Right atrium auricular region (tissue), 2 donors: ENCODE measurements at regions not wholly inside any gene's neighbourhood (a gene's known extent, or its start where the extent isn't known, plus 50 kb on each side); places are given as distances from the start of the nearest gene placed in this dataset.

Source experiments
- DNase-seq: peaks from one replicate; pipeline ENCODE4 v3.0.0-alpha.2; 2019; ENCODE audit warnings: low spot score
- H3K27ac ChIP-seq, 2 donors: fragments of 200-600 bp; sonication (generic); 1 replicate in 1 of 2; 2 replicates in 1 of 2; pipeline ENCODE4 v1.5.1; 2016 to 2019
- H3K27me3 ChIP-seq, 2 donors: fragments of 200-600 bp; sonication (generic); one replicate each; pipeline versions ENCODE4 v1.5.1 to v1.6.0; 2017 to 2019
- H3K36me3 ChIP-seq: fragments of 200-600 bp; sonication (generic); one replicate; pipeline ENCODE4 v1.5.1; 2016
- H3K4me1 ChIP-seq, 2 donors: fragments of 200-600 bp; sonication (generic); one replicate each; pipeline versions ENCODE4 v1.5.1 to v1.6.0; 2017 to 2019
- H3K4me3 ChIP-seq, 2 donors: fragments of 200-600 bp; sonication (generic); 1 replicate in 1 of 2; 2 replicates in 1 of 2; pipeline ENCODE4 v1.5.1; 2017 to 2019; ENCODE audit warnings: mild to moderate bottlenecking in 1 of 2, moderate library complexity in 1 of 2
- H3K9me3 ChIP-seq, 2 donors: fragments of 200-600 bp; sonication (generic); one replicate each; pipeline ENCODE4 v1.5.1; 2019
- TF ChIP-seq, protein P1 (sequence below), 2 donors: fragments of 200-600 bp; sonication (generic); IDR thresholded peaks; one replicate each; pipeline ENCODE4 v1.5.1; 2019; ENCODE audit warnings: antibody characterized with exemption in 2 of 2

DNA sequence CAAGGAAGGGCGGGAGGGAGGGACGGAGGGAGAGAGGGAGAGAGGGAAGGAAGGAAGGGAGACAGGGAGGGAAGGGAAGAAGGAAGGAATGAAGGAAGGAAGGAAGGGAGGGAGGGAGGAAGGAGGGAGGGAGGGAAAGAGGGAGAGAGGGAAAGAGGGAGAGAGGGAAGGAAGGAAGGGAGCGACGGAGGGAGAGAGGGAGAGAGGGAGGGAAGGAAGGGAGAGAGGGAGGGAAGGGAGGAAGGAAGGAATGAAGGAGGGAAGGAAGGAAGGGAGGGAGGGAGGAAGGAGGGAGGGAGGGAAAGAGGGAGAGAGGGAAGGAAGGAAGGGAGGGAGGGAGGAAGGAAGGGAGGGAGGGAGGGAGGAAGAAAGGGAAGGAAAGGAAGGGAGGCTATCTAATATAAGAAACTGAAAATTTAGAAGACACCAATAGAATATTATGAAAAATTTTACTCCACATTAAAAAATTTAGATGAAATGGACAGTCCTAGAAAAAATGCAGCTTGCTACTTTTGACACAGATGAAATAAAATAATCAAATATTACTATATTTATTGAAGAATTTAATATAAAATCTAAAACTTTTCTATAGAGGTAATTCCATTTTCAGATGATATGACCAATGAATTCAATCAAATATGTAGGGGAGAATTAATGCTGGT lies 280.3 kb upstream of the SLITRK3 start:
- TF ChIP-seq, protein P1, sequence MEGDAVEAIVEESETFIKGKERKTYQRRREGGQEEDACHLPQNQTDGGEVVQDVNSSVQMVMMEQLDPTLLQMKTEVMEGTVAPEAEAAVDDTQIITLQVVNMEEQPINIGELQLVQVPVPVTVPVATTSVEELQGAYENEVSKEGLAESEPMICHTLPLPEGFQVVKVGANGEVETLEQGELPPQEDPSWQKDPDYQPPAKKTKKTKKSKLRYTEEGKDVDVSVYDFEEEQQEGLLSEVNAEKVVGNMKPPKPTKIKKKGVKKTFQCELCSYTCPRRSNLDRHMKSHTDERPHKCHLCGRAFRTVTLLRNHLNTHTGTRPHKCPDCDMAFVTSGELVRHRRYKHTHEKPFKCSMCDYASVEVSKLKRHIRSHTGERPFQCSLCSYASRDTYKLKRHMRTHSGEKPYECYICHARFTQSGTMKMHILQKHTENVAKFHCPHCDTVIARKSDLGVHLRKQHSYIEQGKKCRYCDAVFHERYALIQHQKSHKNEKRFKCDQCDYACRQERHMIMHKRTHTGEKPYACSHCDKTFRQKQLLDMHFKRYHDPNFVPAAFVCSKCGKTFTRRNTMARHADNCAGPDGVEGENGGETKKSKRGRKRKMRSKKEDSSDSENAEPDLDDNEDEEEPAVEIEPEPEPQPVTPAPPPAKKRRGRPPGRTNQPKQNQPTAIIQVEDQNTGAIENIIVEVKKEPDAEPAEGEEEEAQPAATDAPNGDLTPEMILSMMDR (IDR thresholded peaks at IDR 0.05): no peak
- no peak overlapping the region for H3K4me3 ChIP-seq
- H3K4me1 ChIP-seq: no peaks in the 10 kb centered on the region
- no peaks in the 10 kb centered on the region for H3K36me3 ChIP-seq
- H3K27ac ChIP-seq: no peak overlapping the region
- no peaks in the 10 kb centered on the region for H3K27me3 ChIP-seq
- H3K9me3 ChIP-seq: peaks cover 0 to 13% of the 10 kb centered on the region in 2 donors
- no peak for DNase-seq

- Histone ChIP-seq H3K4me3 (no peak overlapping the region), H3K27me3 (no peaks in the 10 kb centered on the region), H3K4me1 (no peaks in the 10 kb centered on the region), H3K9me3 (peaks cover 0 to 5% of the 10 kb centered on the region in 2 donors), H3K36me3 (no peaks in the 10 kb centered on the region), H3K27ac (no peak overlapping the region)
- no peak for DNase-seq
- TF ChIP-seq, protein P1 (IDR thresholded peaks at IDR 0.05): no peak
Observed at GRCh38 chr3:165466856-165467255, 270.7 kb upstream of the SLITRK3 start.

DNA sequence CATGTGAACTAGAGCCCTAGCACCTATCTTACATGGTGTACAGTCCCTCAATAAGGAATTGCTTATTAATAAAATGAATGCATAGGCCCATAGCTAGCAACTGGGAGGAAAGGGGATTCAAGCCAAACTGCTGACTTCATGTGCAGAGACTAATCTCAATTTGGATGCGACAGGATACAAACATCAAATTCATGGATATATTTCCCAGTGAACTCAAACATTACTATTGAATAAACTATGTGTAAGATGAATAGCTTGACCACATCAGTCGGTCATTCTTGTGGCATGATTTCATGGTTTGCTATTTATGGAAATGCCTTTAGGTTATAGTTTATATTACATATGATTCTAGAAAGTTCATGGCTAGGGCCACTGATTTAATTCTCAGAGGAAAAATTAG lies 268.6 kb upstream of the SLITRK3 start:
- TF ChIP-seq, protein P1 (IDR thresholded peaks at IDR 0.05): no peak
- H3K27me3 ChIP-seq: no peaks in the 10 kb centered on the region
- H3K4me3 ChIP-seq: no peak overlapping the region
- no peaks in the 10 kb centered on the region for H3K36me3 ChIP-seq
- no peaks in the 10 kb centered on the region for H3K4me1 ChIP-seq
- no peak overlapping the region for H3K27ac ChIP-seq
- no peaks in the 10 kb centered on the region for H3K9me3 ChIP-seq
- DNase-seq: no peak

DNA sequence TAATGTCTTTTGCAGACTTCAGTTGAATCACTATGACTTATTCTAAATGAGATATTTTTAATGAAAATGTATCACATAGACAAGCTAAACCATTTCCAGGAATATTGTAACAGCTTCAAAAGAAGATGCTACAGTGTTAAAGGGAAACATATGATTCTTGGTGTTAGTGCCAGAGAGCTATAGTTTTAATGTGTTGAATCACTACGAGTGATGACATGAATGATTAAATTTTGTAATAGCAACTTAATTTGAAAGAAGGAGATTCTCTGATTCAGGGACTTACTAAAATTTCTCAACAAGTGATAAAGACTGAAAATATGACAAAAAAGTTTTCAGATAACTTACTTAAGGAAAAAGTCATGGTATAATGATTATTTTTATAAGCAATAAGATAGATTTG lies 267.3 kb upstream of the SLITRK3 start:
- no peaks in the 10 kb centered on the region for H3K36me3 ChIP-seq
- no peaks in the 10 kb centered on the region for H3K9me3 ChIP-seq
- H3K27ac ChIP-seq: no peak overlapping the region
- no peak for DNase-seq
- TF ChIP-seq, protein P1 (IDR thresholded peaks at IDR 0.05): no peak
- no peaks in the 10 kb centered on the region for H3K4me1 ChIP-seq
- H3K27me3 ChIP-seq: no peaks in the 10 kb centered on the region
- no peak overlapping the region for H3K4me3 ChIP-seq

DNA sequence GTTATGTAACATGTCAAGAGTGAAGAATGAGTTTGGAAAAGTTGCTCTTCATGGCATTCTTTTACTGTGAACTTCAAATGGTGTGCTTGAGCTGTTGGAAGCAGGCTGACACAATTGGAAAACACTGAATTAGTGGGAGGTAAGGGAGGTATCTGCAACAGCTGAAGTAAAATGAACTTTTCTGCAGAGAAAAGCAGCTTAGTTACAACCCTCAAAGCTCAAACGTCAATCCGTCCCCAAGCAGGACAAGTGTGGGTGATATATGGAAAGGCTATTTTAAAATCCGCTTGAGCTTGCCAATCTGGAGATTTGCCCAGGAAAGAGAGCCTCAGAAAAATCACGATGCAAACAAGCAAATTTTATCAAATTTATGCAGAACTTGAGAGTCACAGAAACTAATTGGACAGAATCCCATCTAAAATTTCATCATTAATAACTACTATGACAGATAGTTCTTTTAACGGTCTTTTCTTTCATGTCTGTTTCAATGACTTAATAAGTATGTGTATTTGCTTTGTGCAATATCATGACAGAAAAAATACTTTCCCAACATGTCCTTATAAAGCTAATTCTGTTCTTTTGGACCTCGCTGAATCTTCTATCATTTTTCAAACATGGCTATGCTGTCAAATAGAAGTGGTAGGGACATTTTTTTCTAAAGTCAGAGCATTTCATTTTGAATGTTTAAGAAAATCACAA lies 266.6 kb upstream of the SLITRK3 start:
- Histone ChIP-seq H3K36me3 (no peaks in the 10 kb centered on the region), H3K4me3 (no peak overlapping the region), H3K27ac (no peak overlapping the region), H3K27me3 (no peaks in the 10 kb centered on the region), H3K9me3 (no peaks in the 10 kb centered on the region), H3K4me1 (no peaks in the 10 kb centered on the region)
- TF ChIP-seq, protein P1 (IDR thresholded peaks at IDR 0.05): no peak
- no peak for DNase-seq
